ENCODE measurements at regions not wholly inside any gene's neighbourhood (a gene's known extent, or its start where the extent isn't known, plus 50 kb on each side); places are given as distances from the start of the nearest gene placed in this dataset.

DNA sequence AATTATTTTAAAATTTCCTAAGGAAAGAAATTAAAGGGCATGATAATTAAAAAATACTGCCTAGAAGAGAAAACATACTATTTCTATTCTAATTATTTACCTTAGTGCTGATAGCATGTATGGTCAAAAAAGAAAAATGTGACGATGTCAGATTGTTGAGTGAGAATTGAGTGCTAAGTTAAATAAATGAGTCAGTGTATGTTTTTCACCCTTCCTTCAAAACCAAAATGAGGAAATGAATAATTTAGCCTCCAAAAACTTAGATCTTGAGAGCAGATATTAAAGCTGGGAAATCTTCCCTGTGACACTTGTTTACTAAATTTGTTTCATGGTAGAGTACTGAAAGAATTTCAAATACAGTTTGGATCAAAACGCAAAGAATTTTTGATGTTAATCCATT lies 58.6 kb upstream of the NYAP2 start:
- DNase-seq (ENCODE audit: low spot score), result no peak
- no peak for FAIRE-seq

GRCh38 chr2:225337183-225337582 lies 62.3 kb upstream of the NYAP2 start:
- FAIRE-seq, result no peak
- DNase-seq (ENCODE audit: low spot score), result peak; percentile 24

- DNase-seq (ENCODE audit: low spot score), result no peak
- FAIRE-seq, result no peak
Measured at GRCh38 chr2:225334514-225334913, 65.0 kb upstream of the NYAP2 start.

GRCh38 chr2:225328192-225328591 lies 71.3 kb upstream of the NYAP2 start:
- DNase-seq (ENCODE audit: low spot score) (no peak), FAIRE-seq (no peak)

DNA sequence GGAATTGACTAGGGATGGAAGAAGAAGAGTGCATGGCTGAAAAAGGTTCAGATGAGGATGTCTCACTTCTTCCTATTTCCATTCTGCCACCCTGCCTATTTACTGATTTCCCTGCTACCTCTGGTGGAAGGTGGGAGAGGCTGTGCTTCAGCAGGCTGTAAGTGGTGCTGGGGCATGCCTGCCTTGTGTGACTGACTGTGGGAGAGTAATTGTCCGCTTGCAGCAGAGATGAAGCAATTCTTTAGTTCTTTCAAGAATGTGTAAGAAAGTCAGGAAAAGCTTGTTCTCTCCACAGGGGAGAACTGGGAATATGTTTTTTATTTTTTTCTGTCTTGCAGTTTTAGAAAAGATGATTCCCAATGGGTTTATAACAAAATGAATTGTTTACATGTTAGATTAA lies 72.5 kb upstream of the NYAP2 start:
- FAIRE-seq, result no peak
- DNase-seq (ENCODE audit: low spot score), result no peak

DNA sequence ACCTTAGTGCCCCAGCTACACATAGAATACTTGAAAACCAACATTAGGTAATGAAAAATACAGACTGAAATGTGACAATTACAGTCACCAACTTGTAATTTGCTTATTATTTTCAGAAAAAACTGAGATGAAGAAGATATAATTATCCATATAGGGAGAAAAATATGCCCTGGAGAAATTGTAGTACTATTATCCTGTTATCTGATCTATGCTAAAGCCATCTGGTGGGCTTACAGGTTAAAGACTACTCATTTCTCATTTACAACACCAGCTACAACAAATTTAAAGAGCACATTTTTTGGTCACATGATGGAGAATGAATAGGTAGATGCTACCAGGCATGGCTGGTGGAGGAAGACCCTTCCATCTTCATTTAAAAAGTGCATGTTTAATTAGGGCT lies 79.6 kb upstream of the NYAP2 start:
- DNase-seq (ENCODE audit: low spot score) (no peak), FAIRE-seq (no peak)

GRCh38 chr2:225318440-225318839 lies 81.1 kb upstream of the NYAP2 start:
- FAIRE-seq, result no peak
- no peak for DNase-seq (ENCODE audit: low spot score)

DNA sequence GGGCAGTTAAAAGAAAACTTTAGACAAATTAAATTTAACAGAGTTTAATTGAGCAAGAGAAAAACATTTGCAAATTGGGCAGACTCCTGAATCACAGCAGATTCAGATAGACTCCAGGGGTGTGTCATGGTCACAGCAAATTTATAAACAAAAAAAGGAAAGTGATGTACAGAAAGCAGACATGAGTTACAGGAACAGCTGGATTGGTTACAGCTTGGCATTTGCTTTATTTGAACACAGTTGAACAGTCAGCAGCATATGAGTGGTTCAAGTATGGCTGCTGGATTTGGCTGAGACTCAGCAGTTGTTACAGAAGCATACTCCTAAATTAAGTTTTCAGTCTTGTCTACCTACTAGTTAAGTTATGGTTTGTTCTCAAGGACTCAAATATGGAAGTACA lies 82.3 kb upstream of the NYAP2 start:
- FAIRE-seq (no peak), DNase-seq (ENCODE audit: low spot score) (no peak)

DNA sequence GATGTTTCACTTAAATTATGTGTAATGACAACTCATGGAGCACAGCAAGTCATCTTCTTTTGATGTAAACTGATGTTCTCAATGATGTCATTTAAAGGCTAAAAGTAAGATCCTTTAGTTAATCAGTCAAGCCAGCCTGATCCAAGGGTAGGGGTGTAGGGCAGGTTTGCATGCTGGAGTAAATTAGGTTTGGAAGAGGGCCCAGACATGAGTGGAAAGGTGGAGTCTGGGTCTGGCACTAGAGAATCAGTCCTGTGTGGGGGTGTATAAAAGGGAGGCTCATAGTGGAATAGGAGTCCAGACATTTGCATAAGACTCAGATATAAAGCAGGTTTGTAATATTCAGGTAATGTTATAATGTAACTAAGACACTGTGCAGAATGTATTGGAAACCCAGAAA lies 88.8 kb upstream of the NYAP2 start:
- DNase-seq (ENCODE audit: low spot score) (no peak), FAIRE-seq (no peak)

DNA sequence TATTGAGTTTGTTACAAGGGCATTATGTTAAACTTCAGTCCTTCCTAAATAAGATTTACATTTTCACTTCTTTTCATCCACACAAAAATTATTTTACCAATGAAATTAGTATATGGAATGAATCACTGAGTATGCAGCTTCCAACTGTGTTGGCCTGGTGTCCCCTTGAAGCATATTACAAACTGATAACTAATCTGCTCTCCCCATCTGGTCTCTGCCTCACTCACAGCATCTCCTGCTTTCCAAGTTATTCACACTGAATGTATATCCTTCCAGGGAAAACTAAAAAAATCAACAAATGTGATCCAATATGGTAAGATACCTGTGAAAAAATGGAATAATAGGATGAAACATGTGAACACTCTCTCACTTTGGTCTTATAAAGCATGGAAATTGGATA lies 90.0 kb upstream of the NYAP2 start:
- DNase-seq (ENCODE audit: low spot score) (no peak), FAIRE-seq (no peak)

- DNase-seq (ENCODE audit: low spot score) (no peak), FAIRE-seq (no peak)
Measured at GRCh38 chr2:225296951-225297350, 102.6 kb upstream of the NYAP2 start.

DNA sequence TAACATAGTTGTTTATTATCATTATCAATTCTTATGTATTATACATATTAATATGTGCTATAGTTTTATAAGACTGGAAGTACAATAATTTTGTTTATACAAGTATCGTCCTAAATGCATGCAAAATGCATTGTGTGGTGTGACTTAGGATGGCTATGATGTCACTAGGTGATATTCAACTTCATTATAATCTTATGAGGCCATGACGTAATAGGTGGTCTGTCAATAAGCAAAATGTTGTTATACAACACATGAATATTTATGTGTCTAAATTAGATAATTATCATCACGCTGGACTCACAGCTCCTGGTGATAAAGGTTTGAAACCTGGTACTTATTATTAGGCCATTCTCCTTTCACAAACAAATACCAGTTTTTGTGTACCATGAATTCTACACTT lies 104.4 kb upstream of the NYAP2 start:
- DNase-seq (ENCODE audit: low spot score), result no peak
- no peak for FAIRE-seq

- FAIRE-seq (no peak), DNase-seq (ENCODE audit: low spot score) (no peak)
Measured at GRCh38 chr2:225293638-225294037, 105.9 kb upstream of the NYAP2 start.

- no peak for FAIRE-seq
- no peak for DNase-seq (ENCODE audit: low spot score)
Measured at GRCh38 chr2:225290757-225291400, 108.6 kb upstream of the NYAP2 start.

DNA sequence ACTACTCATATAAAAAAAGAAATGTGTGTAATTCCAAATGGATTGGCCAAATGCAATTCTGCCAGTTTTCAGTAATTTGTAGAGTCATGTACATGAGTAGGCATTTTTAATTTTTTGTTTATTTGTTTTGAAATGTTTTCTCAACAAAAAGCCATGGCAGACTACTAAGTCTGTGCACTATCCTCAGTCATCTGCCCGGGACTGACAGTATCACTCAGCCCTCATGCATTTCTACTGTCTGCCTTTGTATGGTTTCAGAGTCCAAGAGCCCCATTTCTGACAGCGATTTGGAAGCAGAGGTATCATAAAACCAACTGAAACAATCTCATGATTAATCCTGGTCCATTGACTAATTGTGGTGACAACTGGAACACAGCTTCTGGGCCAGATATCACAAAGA lies 109.9 kb upstream of the NYAP2 start:
- DNase-seq (ENCODE audit: low spot score) (no peak), FAIRE-seq (no peak)

DNA sequence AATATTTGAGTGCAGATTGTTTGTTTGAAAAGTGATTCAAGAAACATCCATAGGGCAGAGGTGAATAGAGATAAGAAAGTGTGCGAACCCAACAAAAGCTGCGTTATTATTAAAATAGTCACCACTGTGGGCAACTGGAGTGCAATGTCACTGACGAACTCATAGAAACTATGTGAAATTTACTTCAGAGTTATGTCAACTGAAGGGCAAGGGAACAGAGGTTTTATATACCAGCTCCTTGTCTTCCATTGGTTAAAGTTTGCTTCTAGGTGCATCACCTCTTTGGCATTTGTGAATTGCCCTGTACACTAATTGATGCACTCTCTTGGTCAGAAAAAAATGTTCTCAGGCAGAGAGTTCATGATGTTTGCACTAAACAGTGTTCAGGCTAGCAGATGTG lies 110.5 kb upstream of the NYAP2 start:
- DNase-seq (ENCODE audit: low spot score), result no peak
- no peak for FAIRE-seq

DNA sequence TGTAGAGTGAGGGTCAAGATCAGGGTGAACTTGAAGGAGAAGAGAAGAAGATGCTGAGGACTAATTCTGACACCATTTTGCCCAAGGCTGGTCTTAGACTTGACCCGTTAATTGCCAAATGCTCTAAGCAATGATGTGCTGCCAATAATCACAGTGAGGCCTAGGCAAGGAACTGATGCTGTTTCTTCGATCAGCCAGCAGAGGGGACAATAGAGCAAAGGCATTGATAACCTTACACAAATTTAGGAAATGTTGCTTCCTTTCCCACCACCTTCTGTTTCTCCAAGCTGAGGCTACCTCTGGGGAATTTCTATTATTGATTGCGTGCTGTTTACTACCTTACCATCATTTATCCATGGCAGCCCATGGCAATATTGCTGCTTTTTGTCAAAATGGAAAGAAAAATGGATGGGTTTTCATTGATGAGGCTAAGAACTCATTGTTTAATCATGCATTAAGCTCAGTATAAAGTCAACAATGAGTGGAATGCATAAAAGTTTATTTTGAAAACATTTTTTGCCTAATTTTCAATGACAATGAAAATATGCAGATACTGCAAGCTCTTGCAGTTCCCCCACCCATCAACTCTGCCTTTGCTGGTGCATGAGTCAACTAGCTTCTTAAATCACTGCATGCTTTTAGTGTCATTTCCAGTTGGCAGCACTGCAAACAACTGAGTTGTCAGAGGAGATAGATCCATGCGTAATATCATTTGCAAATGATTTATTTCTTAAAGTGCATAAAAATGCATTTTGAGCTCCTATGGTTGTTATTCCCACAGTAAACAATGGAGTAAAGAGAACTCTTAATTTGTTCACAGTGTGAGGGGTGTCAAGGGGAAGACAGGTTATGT lies 116.4 kb upstream of the NYAP2 start:
- peak; percentile 32 for FAIRE-seq
- peak; percentile 50 for DNase-seq (ENCODE audit: low spot score)

DNA sequence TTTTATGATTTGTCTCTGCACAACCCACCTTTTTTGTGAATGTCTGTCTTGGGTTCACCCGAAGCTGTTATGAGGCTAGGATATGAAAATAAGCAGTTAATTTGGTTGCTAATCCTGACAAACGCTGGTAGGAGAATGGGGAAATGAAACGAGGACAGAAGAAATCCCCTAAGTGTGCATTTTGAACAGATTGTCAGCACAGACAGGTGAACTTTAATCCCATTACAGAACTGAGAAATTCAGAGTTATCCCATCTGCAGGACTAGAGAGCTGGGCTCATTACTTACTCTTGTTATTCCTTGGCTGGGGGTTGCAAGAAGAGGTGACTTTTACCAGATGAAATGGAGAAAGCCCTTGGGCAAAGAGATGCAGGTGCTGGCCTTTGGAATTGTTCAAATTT lies 123.3 kb upstream of the NYAP2 start:
- no peak for FAIRE-seq
- no peak for DNase-seq (ENCODE audit: low spot score)

DNA sequence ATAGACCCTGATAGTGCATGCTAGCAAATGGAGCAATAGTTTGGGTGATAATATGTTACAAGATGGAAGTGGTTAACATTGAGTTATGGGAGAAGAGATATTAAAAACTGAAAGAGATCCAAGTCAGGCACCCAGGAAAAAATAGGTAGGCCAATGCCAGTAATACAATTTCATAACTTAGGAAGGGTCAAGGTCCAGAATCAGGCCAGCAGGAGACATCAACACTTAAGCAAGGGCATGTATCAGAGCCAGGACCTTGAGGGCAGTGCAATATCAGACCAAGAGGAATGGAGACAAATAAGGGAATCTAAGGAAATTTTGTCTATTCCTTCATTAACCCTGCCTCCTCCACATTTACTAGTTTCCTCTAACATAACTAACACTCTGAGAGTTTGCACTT lies 124.1 kb upstream of the NYAP2 start:
- no peak for DNase-seq (ENCODE audit: low spot score)
- FAIRE-seq, result no peak

DNA sequence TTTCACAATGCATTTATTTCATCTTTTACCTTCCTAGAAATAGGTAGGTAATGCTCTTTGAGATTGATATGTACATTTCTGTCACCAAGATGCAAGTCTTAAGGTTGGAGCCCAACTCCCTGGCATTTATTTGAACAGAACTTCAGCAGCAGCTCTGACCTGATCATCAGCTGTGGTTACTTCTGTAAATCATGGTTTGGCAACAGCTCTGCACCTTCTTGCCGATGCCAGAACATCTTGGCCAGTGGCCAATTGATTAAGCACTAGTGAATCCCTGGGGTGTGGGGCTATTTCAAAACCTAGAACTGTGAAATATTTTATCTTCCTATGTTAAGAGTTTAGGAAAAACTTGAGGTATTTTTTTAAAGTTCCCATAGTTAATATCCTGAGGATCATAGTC lies 124.8 kb upstream of the NYAP2 start:
- FAIRE-seq (no peak), DNase-seq (ENCODE audit: low spot score) (peak; percentile 50)

DNA sequence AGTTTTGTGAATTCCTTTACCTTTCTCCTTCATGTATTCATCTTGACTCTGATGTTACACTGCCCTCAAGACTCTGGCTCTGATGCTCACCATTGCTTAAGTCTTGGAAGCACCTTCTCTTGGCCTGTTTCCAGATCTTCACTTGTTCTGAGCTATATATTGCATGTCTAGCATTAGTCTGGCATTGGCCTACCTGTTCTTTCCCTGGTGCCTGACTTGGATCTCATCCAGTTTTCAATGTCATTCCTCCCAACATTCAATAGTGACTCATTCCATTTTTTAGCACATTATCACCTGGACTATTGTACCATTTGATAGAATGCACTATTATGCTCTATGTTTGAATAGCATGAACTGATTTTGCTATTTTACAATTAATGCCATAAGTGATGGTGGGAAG lies 127.3 kb upstream of the NYAP2 start:
- FAIRE-seq (peak; percentile 67), DNase-seq (ENCODE audit: low spot score) (peak; percentile 18)

DNA sequence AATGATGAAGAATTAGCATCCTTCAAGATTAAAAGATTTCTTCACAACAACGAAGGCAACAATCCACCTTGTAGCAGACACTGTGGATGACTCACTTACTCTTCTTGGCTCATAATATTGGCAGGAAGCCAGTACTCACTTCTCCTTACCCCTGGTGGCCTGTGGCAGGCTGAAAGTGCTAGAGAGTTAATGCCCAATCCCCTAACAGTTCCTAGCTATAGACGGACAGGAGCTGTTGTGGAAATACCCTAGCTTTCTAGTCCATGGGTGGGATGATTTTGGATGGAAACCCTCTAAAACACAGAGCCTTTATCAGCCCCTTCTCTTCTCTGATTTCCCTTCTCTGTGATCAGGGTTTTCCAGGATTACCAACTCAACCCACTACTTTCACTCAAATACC lies 128.6 kb upstream of the NYAP2 start:
- peak; percentile 78 for DNase-seq (ENCODE audit: low spot score)
- FAIRE-seq, result no peak

DNA sequence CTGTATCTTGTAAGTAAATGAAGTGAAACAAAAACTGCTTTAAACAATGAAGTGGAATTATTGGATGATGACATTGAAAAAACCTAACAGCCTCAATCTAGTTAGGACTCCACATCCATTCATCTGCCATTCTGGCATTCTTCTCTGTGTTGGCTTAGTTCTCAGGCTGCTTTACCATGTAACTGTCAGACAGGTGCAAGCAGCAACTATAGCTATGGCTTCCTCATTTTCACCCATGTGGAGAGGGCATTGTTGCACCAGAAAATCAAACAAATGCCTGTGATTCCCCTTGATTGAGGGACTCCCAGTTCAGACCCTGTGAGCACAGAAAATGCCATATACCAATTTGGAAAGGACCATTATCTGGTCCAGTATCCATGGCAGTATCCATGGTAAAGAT lies 129.5 kb upstream of the NYAP2 start:
- DNase-seq (ENCODE audit: low spot score) (no peak), FAIRE-seq (no peak)
